Stomach (tissue), 8 donors: ENCODE measurements at regions not wholly inside any gene's neighbourhood (a gene's known extent, or its start where the extent isn't known, plus 50 kb on each side); places are given as distances from the start of the nearest gene placed in this dataset.

ENCODE experiments used
- DNase-seq, 2 donors: peaks; one replicate each; pipeline versions ENCODE4 v3.0.0 to v3.0.0-alpha.2; 2013 to 2019
- H3K27ac ChIP-seq, 5 donors: fragments of 200-600 bp in 4 of 5; sonication (generic) in 4 of 5; one replicate each; pipeline ENCODE4 v1.5.1; 2013 to 2019; ENCODE audit warnings: mild to moderate bottlenecking in 1 of 5, moderate library complexity in 1 of 5
- H3K27me3 ChIP-seq, 3 donors: fragments of 200-600 bp; sonication (generic); one replicate each; pipeline ENCODE4 v1.5.1; 2017 to 2019; ENCODE audit warnings: mixed run types in 1 of 3
- H3K36me3 ChIP-seq, 4 donors: fragments of 200-600 bp; sonication (generic); 1 replicate in 3 of 4; 2 replicates in 1 of 4; pipeline ENCODE4 v1.5.1; 2016 to 2019
- H3K4me1 ChIP-seq, 4 donors: fragments of 200-600 bp; sonication (generic); one replicate each; pipeline ENCODE4 v1.5.1; 2016 to 2019
- H3K4me3 ChIP-seq, 4 donors: fragments of 200-600 bp; sonication (generic) in 3 of 4; one replicate each; pipeline ENCODE4 v1.5.1; 2016 to 2019; ENCODE audit warnings: mild to moderate bottlenecking in 1 of 4
- H3K9me3 ChIP-seq, 4 donors: fragments of 200-600 bp; sonication (generic); one replicate each; pipeline ENCODE4 v1.5.1; 2016 to 2019
- CTCF ChIP-seq, 7 experiments: fragments of 450-650 bp in 4 of 7; fragments of 200-600 bp in 3 of 7; sonication (generic) in 3 of 7; IDR thresholded peaks; one replicate each; pipeline ENCODE4 v1.5.1; 2016 to 2019; ENCODE audit warnings: antibody characterized with exemption in 7 of 7, control low read depth in 2 of 7, mild to moderate bottlenecking in 1 of 7
- EP300 ChIP-seq: sonication (generic); formaldehyde crosslinking; IDR thresholded peaks from one replicate; pipeline ENCODE4 v1.6.1; 2017; ENCODE audit warnings: antibody characterized with exemption
- POLR2A ChIP-seq, 4 donors: fragments of 450-650 bp; IDR thresholded peaks; one replicate each; pipeline ENCODE4 v1.6.1; 2016; ENCODE audit warnings: antibody characterized with exemption in 4 of 4, control low read depth in 2 of 4, mild to moderate bottlenecking in 1 of 4, moderate library complexity in 1 of 4
- POLR2AphosphoS5 ChIP-seq, 3 donors: sonication (generic); formaldehyde crosslinking; IDR thresholded peaks; one replicate each; pipeline ENCODE4 v1.6.1; 2016; ENCODE audit warnings: antibody characterized with exemption in 3 of 3
- WGBS, 5 donors: extraction: QIAGEN DNeasy Blood & Tissue Kit in 3 of 5; methylation state at CpG; one replicate each; pipeline versions ENCODE4 v1.1.5 to v1.1.7; 2013 to 2018; 5-methylcytosine and 5-hydroxymethylcytosine counted together
- intact Hi-C: fragments of 100-400 bp; cut with DNase I; formaldehyde crosslinking; loops from one replicate; pipeline ENCODE4 v1.15.1; 2023; ENCODE audit warnings: low total_unique reads
- donor health status: healthy with polysubstance abuse.
- donor health status: Bipolar disorder and iron deficiency.
- donor health status: healthy.

- Histone ChIP-seq H3K4me3 (no peak overlapping the region), H3K9me3 (no peaks in the 10 kb centered on the region), H3K36me3 (no peaks in the 10 kb centered on the region), H3K4me1 (no peaks in the 10 kb centered on the region), H3K27ac (no peak overlapping the region), H3K27me3 (peaks cover 0 to 19% (median under 1%) of the 10 kb centered on the region in 3 donors)
- intact Hi-C loops, result no loop called here
- DNase-seq, result no peak
- TF ChIP-seq CTCF (IDR thresholded peaks at IDR 0.05) (no peak), POLR2AphosphoS5 (IDR thresholded peaks at IDR 0.05) (no peak), POLR2A (IDR thresholded peaks at IDR 0.05) (no peak), EP300 (no peak)
- 56 to 59% (median 58%) methylated on average over 4 of the region's 4 CpGs for WGBS, 5 donors
Observed at GRCh38 chr2:29990129-29990528, 68.7 kb upstream of the ALK start.

DNA sequence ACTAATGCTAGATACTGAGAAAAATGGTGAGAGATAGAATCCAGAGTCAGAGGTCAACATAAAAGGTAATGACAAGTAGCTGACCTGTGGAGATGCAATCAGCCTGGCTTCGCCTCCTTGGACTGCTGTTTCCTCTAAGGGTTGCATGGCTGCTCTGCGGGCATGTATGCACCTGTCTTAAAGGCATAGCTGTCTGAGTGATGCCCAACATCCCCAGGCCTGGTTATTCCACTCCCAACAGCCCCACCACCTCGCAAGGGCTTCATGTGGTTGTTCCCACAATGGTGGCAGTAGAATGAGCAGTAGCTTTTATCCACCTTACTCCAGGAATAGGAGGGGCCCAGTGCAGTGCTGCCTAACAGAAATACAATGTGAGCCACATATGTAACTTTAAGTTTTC lies 69.7 kb upstream of the ALK start:
- peaks cover 0 to 20% (median 4%) of the 10 kb centered on the region in 3 donors for H3K27me3 ChIP-seq
- no peak overlapping the region for H3K4me3 ChIP-seq
- intact Hi-C loops, result no loop called here
- H3K9me3 ChIP-seq, result no peaks in the 10 kb centered on the region
- H3K36me3 ChIP-seq, result no peaks in the 10 kb centered on the region
- H3K4me1 ChIP-seq, result no peaks in the 10 kb centered on the region
- no peak overlapping the region for H3K27ac ChIP-seq
- no peak for TF ChIP-seq POLR2AphosphoS5 (IDR thresholded peaks at IDR 0.05)
- TF ChIP-seq CTCF (IDR thresholded peaks at IDR 0.05), result no peak
- TF ChIP-seq EP300, result no peak
- TF ChIP-seq POLR2A (IDR thresholded peaks at IDR 0.05), result no peak
- DNase-seq, result no peak
- WGBS, 5 donors, result 72 to 89% (median 78%) methylated on average over 3 of the region's 3 CpGs

DNA sequence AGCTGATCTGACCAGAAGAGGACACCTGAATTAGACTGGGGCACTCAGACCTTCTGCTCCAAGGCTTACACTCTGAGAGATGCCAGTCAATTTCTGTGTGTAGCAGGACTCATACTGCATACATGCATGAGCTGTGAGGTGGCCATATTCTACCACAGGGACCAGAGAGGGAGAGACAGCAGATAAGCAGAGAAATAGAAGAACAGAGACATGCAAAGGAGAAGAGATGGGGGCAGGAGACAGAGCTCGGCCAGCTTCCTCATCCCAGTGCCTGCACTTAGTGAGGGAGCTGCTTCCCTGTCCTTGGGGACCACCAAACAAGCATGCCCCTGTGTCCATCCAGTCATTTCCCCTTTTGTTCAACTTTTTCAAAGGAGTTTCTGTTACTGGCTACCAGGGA lies 73.9 kb upstream of the ALK start:
- no peak overlapping the region for H3K4me3 ChIP-seq
- TF ChIP-seq POLR2A (IDR thresholded peaks at IDR 0.05) (no peak), EP300 (no peak), POLR2AphosphoS5 (IDR thresholded peaks at IDR 0.05) (no peak), CTCF (IDR thresholded peaks at IDR 0.05) (no peak)
- WGBS, 5 donors, result 50 to 92% (median 65%) methylated on average over 1 of the region's 1 CpG
- no peak for DNase-seq
- H3K27ac ChIP-seq, result no peak overlapping the region
- H3K36me3 ChIP-seq, result no peaks in the 10 kb centered on the region
- peaks cover 0 to 22% (median 4%) of the 10 kb centered on the region in 3 donors for H3K27me3 ChIP-seq
- H3K9me3 ChIP-seq, result peaks cover 0 to 12% (median 4%) of the 10 kb centered on the region in 4 donors
- intact Hi-C loops, result no loop called here
- H3K4me1 ChIP-seq, result no peaks in the 10 kb centered on the region

GRCh38 chr2:30003128-30003527 lies 81.7 kb upstream of the ALK start:
- TF ChIP-seq EP300 (no peak), POLR2A (IDR thresholded peaks at IDR 0.05) (no peak), POLR2AphosphoS5 (IDR thresholded peaks at IDR 0.05) (no peak), CTCF (IDR thresholded peaks at IDR 0.05) (no peak)
- Histone ChIP-seq H3K27ac (no peak overlapping the region), H3K27me3 (no peaks in the 10 kb centered on the region), H3K9me3 (peaks cover 0 to 12% (median 4%) of the 10 kb centered on the region in 4 donors), H3K36me3 (no peaks in the 10 kb centered on the region), H3K4me1 (no peaks in the 10 kb centered on the region), H3K4me3 (no peak overlapping the region)
- DNase-seq, result no peak
- intact Hi-C loops, result no loop called here
